IMR-90 (cell line): ENCODE measurements at regions not wholly inside any gene's neighbourhood (a gene's known extent, or its start where the extent isn't known, plus 50 kb on each side); places are given as distances from the start of the nearest gene placed in this dataset.

ENCODE experiments used
- ATAC-seq: fragments of 200-7000 bp; cut with Tn5 transposase; 2 replicates; pipeline ENCODE4 v1.9.1; 2020; ENCODE audit warnings: low read depth, mild to moderate bottlenecking, moderate library complexity
- BruUV-seq: library from RNA; stranded (reverse); fragments of 400-500 nt; replicated peaks from 2 replicates; lab custom pipeline; 2021; lab: Mats Ljungman, UMichigan
- CTCF ChIA-PET: fragments of 300-600 bp; formaldehyde crosslinking; extraction: SDS; loops from one replicate; lab custom pipeline; 2021; ENCODE audit warnings: antibody characterized with exemption; lab: Yijun Ruan, JAX
- POLR2A ChIA-PET: fragments of 300-600 bp; sonication (Branson Sonifier 250); formaldehyde crosslinking; loops from one replicate; lab custom pipeline; 2022; ENCODE audit warnings: antibody characterized with exemption; ENCODE audit not compliant: unreplicated experiment; lab: Charles Lee
- DNase-seq: peaks from one replicate; pipeline ENCODE4 v3.0.0; 2013
- H2AFZ ChIP-seq: replicated peaks from 2 replicates; pipeline ENCODE3; 2013; ENCODE audit warnings: low read length, mild to moderate bottlenecking; ENCODE audit not compliant: poor library complexity
- H2AK5ac ChIP-seq: 2 replicates; pipeline ENCODE4 v1.6.1; 2013; ENCODE audit warnings: low read depth, low read length, inconsistent platforms
- H2AK9ac ChIP-seq: replicated peaks from 2 replicates; pipeline ENCODE3; 2013; ENCODE audit warnings: mild to moderate bottlenecking, low read depth, low read length, moderate library complexity; ENCODE audit not compliant: poor library complexity
- H2BK120ac ChIP-seq: 2 replicates; pipeline ENCODE4 v1.6.1; 2013; ENCODE audit warnings: low read depth, low read length, inconsistent platforms
- H2BK15ac ChIP-seq: 3 replicates; pipeline ENCODE4 v1.6.1; 2013; ENCODE audit warnings: low read depth, low read length, inconsistent platforms
- H2BK20ac ChIP-seq: 2 replicates; pipeline ENCODE4 v1.6.1; 2013; ENCODE audit warnings: low read depth, mild to moderate bottlenecking, inconsistent platforms, low read length, moderate library complexity
- H2BK5ac ChIP-seq: 2 replicates; pipeline ENCODE4 v1.6.1; 2013; ENCODE audit warnings: mild to moderate bottlenecking, low read depth, low read length, inconsistent platforms; ENCODE audit not compliant: poor library complexity, severe bottlenecking
- H3K14ac ChIP-seq: replicated peaks from 2 replicates; pipeline ENCODE4 v1.6.1; 2013; ENCODE audit warnings: low read depth, low read length, inconsistent platforms
- H3K18ac ChIP-seq: 2 replicates; pipeline ENCODE4 v1.6.1; 2013; ENCODE audit warnings: low read depth, low read length, control low read depth
- H3K23ac ChIP-seq: 2 replicates; pipeline ENCODE4 v1.6.1; 2013; ENCODE audit warnings: low read depth, low read length, inconsistent platforms
- H3K27ac ChIP-seq: 2 replicates; pipeline ENCODE4 v1.5.1; 2013; ENCODE audit warnings: mild to moderate bottlenecking, control low read depth, low read length; ENCODE audit not compliant: insufficient read depth
- H3K27me3 ChIP-seq: 2 replicates; pipeline ENCODE4 v1.6.1; 2013; ENCODE audit warnings: low read length; ENCODE audit not compliant: control insufficient read depth, insufficient read depth
- H3K36me3 ChIP-seq: 2 replicates; pipeline ENCODE4 v1.6.1; 2013; ENCODE audit warnings: low read length, mixed read lengths; ENCODE audit not compliant: control insufficient read depth, insufficient read depth
- H3K4ac ChIP-seq: 2 replicates; pipeline ENCODE4 v1.6.1; 2013; ENCODE audit warnings: low read depth, low read length, inconsistent platforms
- H3K4me1 ChIP-seq: 2 replicates; pipeline ENCODE4 v1.6.1; 2013; ENCODE audit warnings: low read length, mixed read lengths; ENCODE audit not compliant: control insufficient read depth, insufficient read depth
- H3K4me2 ChIP-seq: 2 replicates; pipeline ENCODE4 v1.6.1; 2013; ENCODE audit warnings: low read depth, mild to moderate bottlenecking, control low read depth, low read length, moderate library complexity
- H3K4me3 ChIP-seq: 2 replicates; pipeline ENCODE4 v1.5.1; 2013; ENCODE audit warnings: low read depth, mild to moderate bottlenecking, control low read depth, low read length, moderate library complexity; ENCODE audit not compliant: insufficient read depth
- H3K56ac ChIP-seq: 2 replicates; pipeline ENCODE4 v1.6.1; 2013; ENCODE audit warnings: low read length, inconsistent platforms; ENCODE audit not compliant: insufficient read depth; ENCODE audit errors: extremely low read depth
- H3K79me1 ChIP-seq, 2 experiments: 2 replicates each; pipeline ENCODE4 v1.6.1; 2013; ENCODE audit warnings: low read length in 2 of 2, inconsistent platforms in 1 of 2, low read depth in 1 of 2
- H3K9ac ChIP-seq: 2 replicates; pipeline ENCODE4 v1.6.1; 2013; ENCODE audit warnings: low read depth, low read length, control low read depth
- H3K9me1 ChIP-seq: 2 replicates; pipeline ENCODE4 v1.6.1; 2013; ENCODE audit warnings: low read length, inconsistent platforms; ENCODE audit not compliant: insufficient read depth
- H3K9me3 ChIP-seq: 2 replicates; pipeline ENCODE4 v1.6.1; 2013; ENCODE audit warnings: low read length; ENCODE audit not compliant: control insufficient read depth, insufficient read depth
- H4K20me1 ChIP-seq: 2 replicates; pipeline ENCODE4 v1.6.1; 2013; ENCODE audit warnings: low read length, inconsistent platforms; ENCODE audit not compliant: insufficient read depth
- H4K5ac ChIP-seq: 2 replicates; pipeline ENCODE4 v1.6.1; 2013; ENCODE audit warnings: mild to moderate bottlenecking, low read depth, low read length, control low read depth
- H4K8ac ChIP-seq, 2 experiments: 2 replicates each; pipeline ENCODE4 v1.6.1; 2013; ENCODE audit warnings: low read depth in 2 of 2, low read length in 2 of 2, control low read depth in 1 of 2, inconsistent platforms in 1 of 2
- H4K91ac ChIP-seq: 2 replicates; pipeline ENCODE4 v1.6.1; 2013; ENCODE audit warnings: low read depth, low read length, inconsistent platforms; ENCODE audit not compliant: insufficient read depth
- BHLHE40 ChIP-seq: fragments of 150-350 bp; IDR thresholded peaks from 2 replicates; pipeline ENCODE4 v1.6.1; 2016; ENCODE audit warnings: mild to moderate bottlenecking, low read depth, low read length
- CEBPB ChIP-seq: IDR thresholded peaks from 2 replicates; pipeline ENCODE4 v1.6.1; 2012; ENCODE audit warnings: low read depth, low read length, improper control_type of control experiment
- CTCF ChIP-seq: conservative IDR thresholded peaks from 2 replicates; pipeline ENCODE4 v1.5.1; 2012; ENCODE audit warnings: mild to moderate bottlenecking, low read depth, low read length, improper control_type of control experiment
- ELK1 ChIP-seq: fragments of 150-350 bp; IDR thresholded peaks from 2 replicates; pipeline ENCODE4 v1.6.1; 2016; ENCODE audit warnings: low read depth, mild to moderate bottlenecking, low read length, moderate library complexity, borderline replicate concordance
- MXI1 ChIP-seq: IDR thresholded peaks from 2 replicates; pipeline ENCODE4 v1.6.1; 2012; ENCODE audit warnings: low read depth, mild to moderate bottlenecking, low read length, moderate library complexity, borderline replicate concordance
- POLR2A ChIP-seq: IDR thresholded peaks from 2 replicates; pipeline ENCODE4 v1.6.1; 2012; ENCODE audit warnings: mild to moderate bottlenecking, low read depth, low read length
- RAD21 ChIP-seq: IDR thresholded peaks from 2 replicates; pipeline ENCODE4 v1.6.1; 2012; ENCODE audit warnings: low read length, improper control_type of control experiment
- RCOR1 ChIP-seq: IDR thresholded peaks from 2 replicates; pipeline ENCODE4 v1.6.1; 2012; ENCODE audit warnings: mild to moderate bottlenecking, low read length, improper control_type of control experiment; ENCODE audit not compliant: insufficient replicate concordance
- SMC3 ChIP-seq: fragments of 150-350 bp; IDR thresholded peaks from 2 replicates; pipeline ENCODE4 v1.6.1; 2016; ENCODE audit warnings: low read depth, mild to moderate bottlenecking, antibody characterized with exemption, low read length, moderate library complexity
- USF2 ChIP-seq: fragments of 150-350 bp; IDR thresholded peaks from 2 replicates; pipeline ENCODE4 v1.6.1; 2017; ENCODE audit warnings: mild to moderate bottlenecking, antibody characterized with exemption, low read length, low read depth
- WGBS, 2 experiments: methylation state at CpG; one replicate each; pipeline versions ENCODE4 v1.1.5 to v1.1.7; 2013; ENCODE audit warnings: missing lambda C conversion rate in 2 of 2; ENCODE audit not compliant: insufficient read length in 1 of 2; ENCODE audit errors: extremely low coverage in 2 of 2; 5-methylcytosine and 5-hydroxymethylcytosine counted together
- dilution Hi-C: fragments of 300-500 bp; cut with HindIII; formaldehyde crosslinking; loops from one replicate; pipeline ENCODE4 v1.14.3; 2018; ENCODE audit warnings: low sequenced_read_pairs; ENCODE audit not compliant: unreplicated experiment
- in situ Hi-C: fragments of 300-500 bp; cut with MboI; formaldehyde crosslinking; loops from 3 replicates; pipeline ENCODE4 v1.14.3; 2019; ENCODE audit warnings: low sequenced_read_pairs, inconsistent platforms, mixed read lengths
- intact Hi-C: fragments of 100-400 bp; cut with micrococcal nuclease; formaldehyde crosslinking; loops from 2 replicates; pipeline ENCODE4 v1.10.0; 2022

- TF ChIP-seq SMC3 (no peak), CEBPB (no peak), RAD21 (no peak), MXI1 (no peak), ELK1 (no peak), RCOR1 (no peak), BHLHE40 (no peak), USF2 (no peak), POLR2A (no peak), CTCF (no peak)
- ChIA-PET POLR2A (no interaction called here), CTCF (no interaction called here)
- Histone ChIP-seq H3K4me3 (no peak overlapping the region), H3K56ac (no peak overlapping the region), H3K4ac (no peak overlapping the region), H4K8ac (no peak overlapping the region), H3K18ac (no peak overlapping the region), H2AK9ac (no peak overlapping the region), H3K4me1 (no peaks in the 10 kb centered on the region), H3K4me2 (no peak overlapping the region), H3K36me3 (no peaks in the 10 kb centered on the region), H2BK15ac (no peak overlapping the region), H3K27ac (no peak overlapping the region), H4K20me1 (no peaks in the 10 kb centered on the region), H3K9ac (no peak overlapping the region), H2BK20ac (no peak overlapping the region), H3K27me3 (no peaks in the 10 kb centered on the region), H2AFZ (no peak overlapping the region), H3K79me1 (no peaks in the 10 kb centered on the region), H2BK5ac (no peak overlapping the region), H2BK120ac (no peak overlapping the region), H3K14ac (no peak overlapping the region), H3K23ac (no peak overlapping the region), H3K9me3 (peaks cover 25% of the 10 kb centered on the region), H2AK5ac (no peak overlapping the region), H4K91ac (no peak overlapping the region), H3K9me1 (no peaks in the 10 kb centered on the region), H4K5ac (no peak overlapping the region)
- no TSS peak for BruUV-seq
- no peak for DNase-seq
- in situ Hi-C loops: loop anchor here (25.0 kb wide), 1 partner anchor 1959 kb away; no protein-coding TSS in a partner anchor
- dilution Hi-C loops: no loop called here
- no CpG with 5 or more reads among the region's 12 CpGs for WGBS, 2 experiments
- ATAC-seq: no peak
- intact Hi-C loops: no loop called here
These were observed 249.6 kb downstream of the DCDC2C start for GRCh38 chr2:3952866-3953516.
